ENCODE measurements at regions not wholly inside any gene's neighbourhood (a gene's known extent, or its start where the extent isn't known, plus 50 kb on each side); places are given as distances from the start of the nearest gene placed in this dataset.
"Not testable (repeated sequence)": the region's sequence is repeated elsewhere in the genome, so short reads cannot be mapped to it uniquely, and the experiment has no call there.

- DNase-seq (ENCODE audit: low spot score), result peak; percentile 25
Observed at GRCh38 chr20:55415567-55416142, 589.7 kb downstream of the CBLN4 start.

GRCh38 chr20:55412508-55412907, 592.8 kb downstream of the CBLN4 start:
- DNase-seq (ENCODE audit: low spot score), result not testable (repeated sequence)

GRCh38 chr20:55406891-55407290, 598.4 kb downstream of the CBLN4 start:
- no peak for DNase-seq (ENCODE audit: low spot score)

GRCh38 chr20:55394592-55394991, 610.7 kb downstream of the CBLN4 start:
- no peak for DNase-seq (ENCODE audit: low spot score)

GRCh38 chr20:55390791-55391190, 614.5 kb downstream of the CBLN4 start:
- DNase-seq (ENCODE audit: low spot score), result no peak

GRCh38 chr20:55386686-55387085, 618.6 kb downstream of the CBLN4 start:
- peak; percentile 8 for DNase-seq (ENCODE audit: low spot score)

GRCh38 chr20:55375920-55376319, 629.4 kb downstream of the CBLN4 start:
- DNase-seq (ENCODE audit: low spot score), result no peak

- DNase-seq (ENCODE audit: low spot score), result no peak
Observed at GRCh38 chr20:55365745-55366144, 639.6 kb downstream of the CBLN4 start.

GRCh38 chr20:55360895-55361294, 644.4 kb downstream of the CBLN4 start:
- DNase-seq (ENCODE audit: low spot score), result no peak

GRCh38 chr20:55354720-55355119, 650.6 kb downstream of the CBLN4 start:
- DNase-seq (ENCODE audit: low spot score), result no peak

- peak; percentile 3 for DNase-seq (ENCODE audit: low spot score)
Observed at GRCh38 chr20:55353206-55353605, 652.1 kb downstream of the CBLN4 start.

GRCh38 chr20:55348223-55348622, 657.1 kb downstream of the CBLN4 start:
- DNase-seq (ENCODE audit: low spot score), result no peak

GRCh38 chr20:55342822-55343221, 662.5 kb downstream of the CBLN4 start:
- no peak for DNase-seq (ENCODE audit: low spot score)

GRCh38 chr20:55333798-55334197, 671.5 kb downstream of the CBLN4 start:
- DNase-seq (ENCODE audit: low spot score), result no peak

GRCh38 chr20:55329108-55329507, 676.2 kb downstream of the CBLN4 start:
- no peak for DNase-seq (ENCODE audit: low spot score)

GRCh38 chr20:55322745-55323144, 682.6 kb downstream of the CBLN4 start:
- no peak for DNase-seq (ENCODE audit: low spot score)

- no peak for DNase-seq (ENCODE audit: low spot score)
Observed at GRCh38 chr20:55316753-55317152, 688.6 kb downstream of the CBLN4 start.

GRCh38 chr20:55310844-55311243, 694.5 kb downstream of the CBLN4 start:
- not testable (repeated sequence) for DNase-seq (ENCODE audit: low spot score)

GRCh38 chr20:55291261-55291660, 714.1 kb downstream of the CBLN4 start:
- DNase-seq (ENCODE audit: low spot score), result peak; percentile 18

GRCh38 chr20:55283889-55284288, 721.4 kb downstream of the CBLN4 start:
- DNase-seq (ENCODE audit: low spot score), result no peak

- DNase-seq (ENCODE audit: low spot score), result no peak
Observed at GRCh38 chr20:55273149-55273548, 732.2 kb downstream of the CBLN4 start.

GRCh38 chr20:55271371-55271770, 733.9 kb downstream of the CBLN4 start:
- DNase-seq (ENCODE audit: low spot score), result no peak

GRCh38 chr20:55269913-55270312, 735.4 kb downstream of the CBLN4 start:
- no peak for DNase-seq (ENCODE audit: low spot score)

GRCh38 chr20:55266361-55266760, 739.0 kb downstream of the CBLN4 start:
- DNase-seq (ENCODE audit: low spot score), result no peak
